ENCODE measurements at regions not wholly inside any gene's neighbourhood (a gene's known extent, or its start where the extent isn't known, plus 50 kb on each side); places are given as distances from the start of the nearest gene placed in this dataset.
"Not testable (repeated sequence)": the region's sequence is repeated elsewhere in the genome, so short reads cannot be mapped to it uniquely, and the experiment has no call there.

DNA sequence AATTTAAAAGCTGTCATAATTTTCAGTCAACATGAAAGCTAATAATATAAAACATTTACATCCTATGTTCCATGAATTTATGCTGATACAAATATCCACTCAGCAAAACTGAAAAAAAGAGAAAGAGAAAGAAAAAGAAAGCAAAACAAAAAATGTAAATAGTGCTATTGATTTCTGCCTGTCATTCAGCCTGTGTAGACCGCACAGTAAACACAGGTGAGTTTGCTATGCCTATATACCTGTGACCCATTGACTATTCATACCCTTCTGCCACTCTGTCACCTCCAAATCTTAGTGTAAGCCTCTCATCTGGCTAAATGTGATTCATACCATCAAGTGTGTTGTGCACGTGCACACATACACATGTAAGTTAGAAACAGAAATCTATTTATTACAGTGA lies 359.0 kb upstream of the RORB start:
- no peaks in the 10 kb centered on the region for H3K4me1 Mint-ChIP-seq (ENCODE audit: low read depth in 2 of 2)
- H3K9me3 Mint-ChIP-seq = peaks cover 3% of the 10 kb centered on the region
- ATAC-seq = no peak
- H3K27ac Mint-ChIP-seq = no peak overlapping the region
- H3K4me3 Mint-ChIP-seq = no peak overlapping the region
- DNase-seq (ENCODE audit: low spot score) = no peak
- no peaks in the 10 kb centered on the region for H3K27me3 Mint-ChIP-seq
- H3K36me3 Mint-ChIP-seq = peaks cover 6% of the 10 kb centered on the region

DNA sequence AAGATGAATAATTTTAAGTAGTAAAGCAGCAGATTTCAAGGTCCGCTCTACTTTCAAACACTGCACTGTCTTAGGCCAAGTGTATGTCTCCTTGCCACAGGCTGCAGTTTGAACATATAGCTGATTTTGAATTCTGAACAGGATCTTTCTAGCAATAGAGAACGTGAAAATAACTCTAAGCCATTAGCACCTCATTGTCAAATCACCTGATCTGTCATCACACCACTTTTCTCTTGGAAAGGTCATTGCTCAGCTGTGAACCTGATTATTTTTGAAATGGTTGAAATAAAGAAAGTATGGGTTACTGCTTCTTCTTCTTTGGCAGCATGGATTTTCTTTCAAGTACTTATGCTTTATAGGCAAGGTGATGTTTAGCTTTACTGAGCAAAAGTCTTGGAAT lies 357.0 kb upstream of the RORB start:
- ATAC-seq (no peak), DNase-seq (ENCODE audit: low spot score) (no peak)
- H3K9me3 Mint-ChIP-seq = peaks cover 7% of the 10 kb centered on the region
- no peaks in the 10 kb centered on the region for H3K4me1 Mint-ChIP-seq (ENCODE audit: low read depth in 2 of 2)
- H3K4me3 Mint-ChIP-seq = no peak overlapping the region
- H3K27ac Mint-ChIP-seq = no peak overlapping the region
- H3K27me3 Mint-ChIP-seq = no peaks in the 10 kb centered on the region
- H3K36me3 Mint-ChIP-seq = peaks cover 6% of the 10 kb centered on the region

DNA sequence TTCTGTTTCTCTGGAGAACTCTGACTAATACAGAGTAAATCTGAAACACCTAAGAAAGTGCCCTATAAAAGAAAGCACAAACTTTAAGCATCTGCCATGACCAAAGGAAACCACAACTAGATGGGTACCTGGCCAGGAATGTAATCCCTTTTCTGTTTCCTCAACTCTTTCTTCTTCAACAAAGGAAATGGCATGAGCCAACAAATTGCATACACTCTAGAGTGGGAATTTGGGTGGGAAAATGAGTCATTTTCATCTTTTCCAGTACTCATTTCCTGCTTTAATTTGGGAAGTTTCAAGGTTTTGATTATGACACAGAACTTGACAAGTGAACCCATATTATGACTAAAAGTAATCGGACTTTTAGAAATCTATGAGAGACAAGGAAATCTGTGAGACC lies 349.2 kb upstream of the RORB start:
- no peak for ATAC-seq
- H3K27ac Mint-ChIP-seq = no peak overlapping the region
- no peak for DNase-seq (ENCODE audit: low spot score)
- H3K27me3 Mint-ChIP-seq = no peaks in the 10 kb centered on the region
- peaks cover 6% of the 10 kb centered on the region for H3K9me3 Mint-ChIP-seq
- peaks cover 4 to 7% of the 10 kb centered on the region in 2 donors for H3K4me1 Mint-ChIP-seq (ENCODE audit: low read depth in 2 of 2)
- H3K36me3 Mint-ChIP-seq = peaks cover 4% of the 10 kb centered on the region
- no peak overlapping the region for H3K4me3 Mint-ChIP-seq

DNA sequence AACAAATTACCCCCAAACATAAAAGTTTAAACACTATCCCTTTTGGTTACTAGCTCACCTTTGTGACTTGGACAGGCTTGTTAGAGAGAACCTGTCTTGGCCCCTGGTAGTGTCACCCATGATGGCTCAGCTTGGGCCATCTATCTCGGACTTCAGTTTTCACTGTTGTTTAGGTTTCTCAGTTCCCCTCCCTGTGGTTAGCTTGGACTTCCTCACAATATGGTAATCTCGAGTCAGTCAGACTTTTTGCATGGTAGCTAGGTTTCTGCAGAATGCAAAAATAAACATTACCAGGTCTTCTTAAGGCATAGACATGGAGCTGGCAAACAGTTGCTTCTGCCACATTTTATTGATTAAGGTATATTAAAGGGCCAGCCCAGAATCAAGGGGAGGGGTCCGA lies 324.3 kb upstream of the RORB start:
- ATAC-seq (no peak), DNase-seq (ENCODE audit: low spot score) (no peak)
- Mint-ChIP-seq H3K27me3 (no peaks in the 10 kb centered on the region), H3K4me3 (no peak overlapping the region), H3K4me1 (ENCODE audit: low read depth in 2 of 2) (peaks cover 5 to 14% of the 10 kb centered on the region in 2 donors), H3K9me3 (peaks cover 9% of the 10 kb centered on the region), H3K36me3 (peaks cover 6% of the 10 kb centered on the region), H3K27ac (no peak overlapping the region)

DNA sequence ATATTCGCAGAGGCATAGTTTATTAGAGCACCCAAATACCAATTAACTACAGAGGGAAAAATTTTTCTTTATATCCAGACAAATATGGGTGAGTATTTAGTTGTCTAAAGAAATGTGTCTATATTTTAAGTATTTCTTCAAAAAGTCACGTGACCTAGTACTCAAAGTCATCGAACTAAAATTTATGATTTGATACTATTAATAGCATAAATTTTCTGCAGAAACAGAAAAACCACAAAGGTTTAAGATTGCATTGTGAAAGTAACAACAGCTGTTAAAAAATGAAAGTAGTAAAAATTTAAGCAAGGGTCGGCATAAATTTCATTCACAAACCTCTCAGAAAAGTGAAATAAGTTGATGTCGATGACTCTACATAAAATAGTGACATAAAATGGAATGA lies 323.9 kb upstream of the RORB start:
- Mint-ChIP-seq H3K4me1 (ENCODE audit: low read depth in 2 of 2) (peaks cover 5 to 14% of the 10 kb centered on the region in 2 donors), H3K27ac (no peak overlapping the region), H3K4me3 (no peak overlapping the region), H3K9me3 (peaks cover 9% of the 10 kb centered on the region), H3K27me3 (no peaks in the 10 kb centered on the region), H3K36me3 (peaks cover 6% of the 10 kb centered on the region)
- DNase-seq (ENCODE audit: low spot score) (no peak), ATAC-seq (no peak)

DNA sequence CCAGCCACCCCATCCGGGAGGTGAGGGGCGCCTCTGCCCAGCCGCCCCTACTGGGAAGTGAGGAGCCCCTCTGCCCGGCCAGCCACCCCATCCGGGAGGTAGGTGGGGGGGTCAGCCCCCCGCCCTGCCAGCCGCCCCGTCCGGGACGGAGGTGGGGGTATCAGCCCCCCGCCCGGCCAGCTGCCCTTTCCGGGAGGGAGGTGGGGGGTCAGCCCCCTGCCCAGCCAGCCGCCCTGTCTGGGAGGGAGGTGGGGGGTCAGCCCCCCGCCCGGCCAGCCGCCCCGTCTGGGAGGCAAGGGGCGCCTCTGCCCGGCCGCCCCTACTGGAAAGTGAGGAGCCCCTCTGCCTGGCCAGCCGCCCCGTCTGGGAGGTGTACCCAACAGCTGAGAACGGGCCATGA lies 299.4 kb upstream of the RORB start:
- not testable (repeated sequence) for H3K9me3 Mint-ChIP-seq

DNA sequence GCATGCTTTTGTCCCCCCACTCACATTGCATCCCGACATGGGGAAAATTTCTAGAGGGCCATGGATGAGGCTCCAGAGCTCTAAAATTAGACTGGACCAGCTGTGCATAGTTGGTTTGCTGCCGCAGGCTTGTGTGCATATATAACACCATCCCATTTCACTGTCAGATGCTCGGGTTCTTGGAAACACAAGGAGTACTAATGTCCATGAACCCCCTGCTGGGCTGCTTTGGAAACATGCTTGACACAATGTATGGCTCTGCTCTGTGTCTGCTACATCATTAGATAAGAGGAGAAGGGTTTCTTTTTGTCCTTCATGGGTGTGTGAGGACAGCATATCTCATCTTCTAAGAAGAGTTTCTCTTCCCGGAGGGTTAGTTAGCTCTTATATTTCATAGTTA lies 292.1 kb upstream of the RORB start:
- peaks cover 6% of the 10 kb centered on the region for H3K9me3 Mint-ChIP-seq
- H3K27ac Mint-ChIP-seq = no peak overlapping the region
- no peaks in the 10 kb centered on the region for H3K4me1 Mint-ChIP-seq (ENCODE audit: low read depth in 2 of 2)
- no peak overlapping the region for H3K4me3 Mint-ChIP-seq
- H3K27me3 Mint-ChIP-seq = no peaks in the 10 kb centered on the region
- no peak for DNase-seq (ENCODE audit: low spot score)
- no peaks in the 10 kb centered on the region for H3K36me3 Mint-ChIP-seq
- ATAC-seq = no peak

More for the DNA sequence above, 299.4 kb upstream of the RORB start:
- not testable (repeated sequence) for ATAC-seq; H3K4me3 Mint-ChIP-seq; H3K27me3 Mint-ChIP-seq; H3K36me3 Mint-ChIP-seq; H3K27ac Mint-ChIP-seq; H3K4me1 Mint-ChIP-seq (ENCODE audit: low read depth in 2 of 2); DNase-seq (ENCODE audit: low spot score)

DNA sequence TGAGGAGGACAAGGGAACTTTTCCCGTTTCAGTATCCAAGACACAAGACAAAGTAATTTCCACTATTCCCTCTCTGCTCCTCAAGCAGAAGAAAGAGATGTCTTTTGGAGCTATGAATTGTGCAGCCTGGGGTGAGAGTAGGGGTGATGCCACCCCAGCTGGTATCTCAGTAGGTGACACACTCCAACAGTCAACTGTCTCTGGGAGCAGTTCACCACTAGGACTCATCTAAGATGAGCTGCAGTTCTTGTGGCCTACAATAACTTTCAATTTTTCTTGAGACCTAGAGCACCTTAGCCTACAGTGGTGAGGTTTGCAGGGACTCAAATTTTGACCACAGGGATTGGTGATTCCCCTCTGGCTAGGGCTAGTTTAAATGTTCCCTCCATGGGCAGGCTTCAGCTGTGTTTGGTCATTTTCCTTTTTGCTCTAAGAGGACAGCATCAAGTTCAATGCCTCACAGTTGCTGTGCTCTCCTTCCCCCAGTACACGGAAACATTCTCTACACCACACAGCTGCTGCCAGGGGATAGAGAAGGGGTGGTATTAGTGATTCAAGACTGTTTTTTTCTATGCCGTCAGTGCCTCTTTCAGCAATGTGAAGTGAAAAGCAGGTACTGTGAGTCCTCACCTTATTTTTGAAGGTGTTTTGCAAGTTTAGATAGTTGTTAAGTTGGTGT lies 278.6 kb upstream of the RORB start:
- H3K4me3 Mint-ChIP-seq = no peak overlapping the region
- ATAC-seq (no peak), DNase-seq (ENCODE audit: low spot score) (no peak)
- no peaks in the 10 kb centered on the region for H3K27me3 Mint-ChIP-seq
- H3K36me3 Mint-ChIP-seq = peaks cover 29% of the 10 kb centered on the region
- peaks cover 11% of the 10 kb centered on the region for H3K9me3 Mint-ChIP-seq
- H3K27ac Mint-ChIP-seq = no peak overlapping the region
- H3K4me1 Mint-ChIP-seq (ENCODE audit: low read depth in 2 of 2) = peaks cover 3 to 4% of the 10 kb centered on the region in 2 donors

DNA sequence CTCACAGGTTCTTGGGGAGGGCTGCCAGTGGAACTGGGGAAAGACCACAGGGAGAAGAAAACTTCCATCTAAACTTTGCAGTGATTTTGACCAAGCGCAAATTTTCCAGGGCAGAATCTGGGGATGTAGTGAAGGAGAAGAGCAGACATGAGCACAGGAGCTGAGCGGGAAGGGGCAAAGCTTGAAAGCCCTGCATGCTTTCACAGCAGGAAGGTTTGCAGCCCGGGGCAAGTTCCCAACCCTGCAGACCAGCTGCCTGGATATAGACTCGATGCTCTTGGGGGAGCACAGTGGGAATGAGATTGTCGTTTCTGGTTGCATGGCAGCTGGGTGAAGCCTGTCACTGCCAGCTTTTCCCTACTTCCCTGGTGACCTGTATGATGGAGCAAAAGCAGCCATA lies 276.8 kb upstream of the RORB start:
- H3K27me3 Mint-ChIP-seq = no peaks in the 10 kb centered on the region
- H3K4me3 Mint-ChIP-seq = no peak overlapping the region
- H3K9me3 Mint-ChIP-seq = peaks cover 14% of the 10 kb centered on the region
- ATAC-seq (no peak), DNase-seq (ENCODE audit: low spot score) (no peak)
- H3K4me1 Mint-ChIP-seq (ENCODE audit: low read depth in 2 of 2) = peaks cover 4 to 6% of the 10 kb centered on the region in 2 donors
- H3K36me3 Mint-ChIP-seq = peaks cover 30% of the 10 kb centered on the region
- H3K27ac Mint-ChIP-seq = no peak overlapping the region

DNA sequence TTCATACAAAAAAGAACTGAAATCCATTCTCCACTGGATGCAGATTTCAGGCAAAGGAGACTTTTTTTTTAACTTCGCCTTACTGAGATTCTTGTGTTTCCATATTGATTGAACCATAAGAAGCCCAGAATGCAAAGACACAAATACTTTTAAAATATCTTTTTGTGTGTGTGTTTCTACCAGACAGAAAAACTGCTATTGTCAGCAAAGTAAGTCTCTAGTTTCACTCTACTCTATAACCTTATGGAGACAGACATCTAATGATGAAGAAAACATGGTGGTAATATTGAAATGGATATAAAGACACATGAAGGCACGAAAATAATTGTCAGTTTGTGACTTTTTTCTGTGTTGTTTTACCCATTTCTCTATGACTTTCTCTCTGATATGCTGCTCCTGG lies 260.3 kb upstream of the RORB start:
- H3K4me1 Mint-ChIP-seq (ENCODE audit: low read depth in 2 of 2) = peaks cover 7 to 9% of the 10 kb centered on the region in 2 donors
- ATAC-seq = no peak
- H3K27me3 Mint-ChIP-seq = no peaks in the 10 kb centered on the region
- DNase-seq (ENCODE audit: low spot score) = no peak
- H3K9me3 Mint-ChIP-seq = peaks cover 14% of the 10 kb centered on the region
- H3K36me3 Mint-ChIP-seq = peaks cover 31% of the 10 kb centered on the region
- no peak overlapping the region for H3K27ac Mint-ChIP-seq
- H3K4me3 Mint-ChIP-seq = no peak overlapping the region

DNA sequence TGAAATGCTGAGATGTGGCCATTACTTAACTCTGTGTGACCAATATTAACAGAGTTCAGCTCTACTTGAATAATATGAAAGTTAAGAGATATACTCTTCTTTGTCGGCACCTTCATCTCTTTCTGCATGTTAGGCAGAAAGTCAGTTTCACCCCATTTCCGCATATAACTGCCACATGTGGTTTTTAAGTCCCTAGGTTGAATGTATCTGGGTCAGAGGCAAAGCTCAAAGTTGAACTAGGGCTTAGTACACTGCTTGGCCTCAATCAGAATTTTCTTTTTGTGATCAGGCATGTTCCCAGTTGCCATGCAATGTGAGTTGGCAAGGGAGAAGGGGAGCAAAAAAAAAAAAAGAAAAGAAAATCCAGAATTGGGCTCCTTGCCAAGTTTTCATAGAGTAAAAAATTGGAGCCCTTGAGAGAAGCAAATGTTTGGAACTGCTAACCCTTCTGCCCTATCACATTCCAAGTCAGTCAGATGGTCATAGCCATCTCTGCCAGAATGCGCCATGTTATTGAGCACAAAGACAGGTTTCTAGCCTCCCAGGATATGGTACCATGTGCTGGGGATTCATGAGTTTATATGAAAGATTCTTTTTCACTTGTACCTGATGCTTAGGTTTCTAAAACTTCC lies 251.2 kb upstream of the RORB start:
- H3K4me3 Mint-ChIP-seq = peak overlapping the region; percentile 46
- peaks cover 8% of the 10 kb centered on the region for H3K9me3 Mint-ChIP-seq
- peaks cover 9 to 38% of the 10 kb centered on the region in 2 donors for H3K4me1 Mint-ChIP-seq (ENCODE audit: low read depth in 2 of 2)
- H3K27ac Mint-ChIP-seq = peak overlapping the region; percentile 91 to 95
- DNase-seq (ENCODE audit: low spot score) = no peak
- no peaks in the 10 kb centered on the region for H3K27me3 Mint-ChIP-seq
- peak; percentile 78 to 96 for ATAC-seq
- H3K36me3 Mint-ChIP-seq = peaks cover 51% of the 10 kb centered on the region

DNA sequence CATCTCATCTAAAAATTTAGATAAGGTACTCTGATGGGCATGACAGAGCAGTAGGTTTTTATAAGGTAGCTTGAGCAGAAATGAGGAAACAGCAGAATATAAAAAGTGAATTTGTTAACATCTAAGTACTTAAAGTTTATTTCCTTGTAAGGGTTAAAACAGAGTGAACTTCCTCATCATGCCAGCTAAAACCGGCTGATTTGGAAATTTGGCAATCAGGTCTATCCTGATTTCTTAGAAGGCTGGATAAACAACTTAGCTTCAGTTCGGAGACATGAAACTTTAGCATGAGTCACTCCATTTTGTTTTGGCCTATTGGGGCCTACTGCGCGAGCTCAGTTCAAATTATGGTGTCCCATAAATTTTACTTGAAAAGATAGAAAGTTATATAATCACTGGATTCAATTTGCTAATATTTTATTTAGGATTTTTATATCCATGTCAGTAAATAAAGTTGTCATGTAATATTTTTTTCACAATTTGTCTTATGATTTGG lies 241.6 kb upstream of the RORB start:
- no peaks in the 10 kb centered on the region for H3K9me3 Mint-ChIP-seq
- H3K36me3 Mint-ChIP-seq = no peaks in the 10 kb centered on the region
- no peak overlapping the region for H3K27ac Mint-ChIP-seq
- no peak overlapping the region for H3K4me3 Mint-ChIP-seq
- H3K27me3 Mint-ChIP-seq = no peaks in the 10 kb centered on the region
- DNase-seq (ENCODE audit: low spot score) (no peak), ATAC-seq (no peak)
- no peaks in the 10 kb centered on the region for H3K4me1 Mint-ChIP-seq (ENCODE audit: low read depth in 2 of 2)

DNA sequence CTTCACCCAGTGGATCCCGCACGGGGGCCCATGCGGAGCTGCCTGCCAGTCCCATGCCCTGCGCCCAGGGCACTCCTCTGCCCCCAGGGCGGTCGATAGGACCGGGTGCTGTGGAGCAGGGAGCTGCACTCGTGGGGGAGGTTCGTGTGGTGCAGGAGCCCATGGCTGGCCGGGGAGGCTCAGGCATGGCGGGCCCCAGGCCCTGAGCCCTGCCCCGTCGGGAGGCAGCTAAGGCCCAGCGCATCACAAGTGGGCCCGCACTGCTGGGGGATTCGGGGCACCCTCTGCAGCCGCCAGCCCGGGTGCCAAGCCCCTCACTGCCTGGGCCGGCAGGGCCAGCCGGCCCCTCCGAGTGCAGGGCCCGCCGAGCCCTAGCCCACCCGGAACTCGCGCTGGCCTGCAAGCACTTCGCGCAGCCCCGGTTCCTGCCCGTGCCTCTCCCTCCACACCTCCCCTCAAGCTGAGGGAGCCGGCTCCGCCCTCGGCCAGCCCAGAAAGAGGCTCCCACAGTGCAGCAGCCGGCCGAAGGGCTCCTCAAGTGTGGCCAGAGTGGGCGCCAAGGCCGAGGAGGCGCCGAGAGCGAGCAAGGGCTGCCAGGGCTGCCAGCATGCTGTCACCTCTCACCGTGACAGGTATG lies 221.1 kb upstream of the RORB start:
- Mint-ChIP-seq H3K9me3 (peaks cover 13% of the 10 kb centered on the region), H3K27me3 (no peaks in the 10 kb centered on the region), H3K36me3 (peaks cover 4% of the 10 kb centered on the region), H3K27ac (peak overlapping the region in 1 of 2 donors; percentile 72), H3K4me3 (no peak overlapping the region), H3K4me1 (ENCODE audit: low read depth in 2 of 2) (peaks cover 15 to 16% of the 10 kb centered on the region in 2 donors)
- ATAC-seq (peak in 1 of 2 donors; percentile 28), DNase-seq (ENCODE audit: low spot score) (no peak)

DNA sequence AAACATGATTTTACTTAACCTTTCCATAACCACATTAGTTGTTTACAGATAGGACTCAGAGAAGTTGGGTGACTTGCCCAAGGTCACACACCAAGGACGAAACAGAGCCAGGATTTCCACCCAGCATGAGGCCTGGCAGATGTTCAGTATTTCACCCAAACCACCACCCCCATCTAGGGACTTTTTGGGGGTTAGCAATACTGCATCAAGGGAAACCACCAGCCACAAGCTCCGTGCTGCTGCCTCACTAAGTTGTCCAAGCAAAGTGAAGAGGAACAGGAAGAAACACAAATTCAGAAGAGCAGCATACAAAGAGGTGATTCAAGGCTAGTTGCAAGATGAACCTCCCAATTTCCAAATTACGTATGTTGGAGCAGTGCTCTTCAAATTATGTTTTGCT lies 219.6 kb upstream of the RORB start:
- Mint-ChIP-seq H3K4me3 (peak overlapping the region; percentile 9), H3K36me3 (peaks cover 4% of the 10 kb centered on the region), H3K4me1 (ENCODE audit: low read depth in 2 of 2) (peaks cover 16 to 28% of the 10 kb centered on the region in 2 donors), H3K9me3 (peaks cover 7% of the 10 kb centered on the region), H3K27me3 (no peaks in the 10 kb centered on the region), H3K27ac (peak overlapping the region; percentile 72 to 83)
- DNase-seq (ENCODE audit: low spot score) (peak; percentile 80), ATAC-seq (peak; percentile 94 to 96)

Measured in natural killer cell treated with Interleukin-12 subunit alpha and Interleukin-12 subunit beta and Interleukin-15 and Interleukin-18, amount 100 ng/mL, for 72 hours (primary cell).